ENCODE measurements at regions not wholly inside any gene's neighbourhood (a gene's known extent, or its start where the extent isn't known, plus 50 kb on each side); places are given as distances from the start of the nearest gene placed in this dataset.
A peak's percentile ranks its signal among the peaks of the same experiment; 100 is the strongest.

- peak; percentile 29 for DNase-seq (ENCODE audit: low read depth)
- TF ChIP-seq CTCF (conservative IDR thresholded peaks at IDR 0.05; ENCODE audit: control insufficient read depth, insufficient read depth, low read depth, low read length): no peak
- H3K4me3 ChIP-seq (ENCODE audit: control insufficient read depth, low read depth, low read length): no peak overlapping the region
Measured at GRCh38 chr3:113051787-113052186, 61.0 kb downstream of the GTPBP8 start.

- TF ChIP-seq CTCF (conservative IDR thresholded peaks at IDR 0.05; ENCODE audit: control insufficient read depth, insufficient read depth, low read depth, low read length): no peak
- H3K4me3 ChIP-seq (ENCODE audit: control insufficient read depth, low read depth, low read length): no peak overlapping the region
- no peak for DNase-seq (ENCODE audit: low read depth)
Measured at GRCh38 chr3:113053169-113053568, 62.4 kb downstream of the GTPBP8 start.

- H3K4me3 ChIP-seq (ENCODE audit: control insufficient read depth, low read depth, low read length): no peak overlapping the region
- peak; percentile 90 for DNase-seq (ENCODE audit: low read depth)
- peak; percentile 31 for TF ChIP-seq CTCF (conservative IDR thresholded peaks at IDR 0.05; ENCODE audit: control insufficient read depth, insufficient read depth, low read depth, low read length)
Measured at GRCh38 chr3:113054552-113054951, 63.8 kb downstream of the GTPBP8 start.

GRCh38 chr3:113055201-113055600 is 64.4 kb downstream of the GTPBP8 start:
- DNase-seq (ENCODE audit: low read depth): no peak
- TF ChIP-seq CTCF (conservative IDR thresholded peaks at IDR 0.05; ENCODE audit: control insufficient read depth, insufficient read depth, low read depth, low read length): no peak
- no peak overlapping the region for H3K4me3 ChIP-seq (ENCODE audit: control insufficient read depth, low read depth, low read length)

GRCh38 chr3:113055961-113056360 is 65.2 kb downstream of the GTPBP8 start:
- TF ChIP-seq CTCF (conservative IDR thresholded peaks at IDR 0.05; ENCODE audit: control insufficient read depth, insufficient read depth, low read depth, low read length): no peak
- H3K4me3 ChIP-seq (ENCODE audit: control insufficient read depth, low read depth, low read length): no peak overlapping the region
- peak; percentile 6 for DNase-seq (ENCODE audit: low read depth)

- no peak for DNase-seq (ENCODE audit: low read depth)
- no peak for TF ChIP-seq CTCF (conservative IDR thresholded peaks at IDR 0.05; ENCODE audit: control insufficient read depth, insufficient read depth, low read depth, low read length)
- no peak overlapping the region for H3K4me3 ChIP-seq (ENCODE audit: control insufficient read depth, low read depth, low read length)
Measured at GRCh38 chr3:113057117-113057516, 66.3 kb downstream of the GTPBP8 start.

- TF ChIP-seq CTCF (conservative IDR thresholded peaks at IDR 0.05; ENCODE audit: control insufficient read depth, insufficient read depth, low read depth, low read length): no peak
- no peak for DNase-seq (ENCODE audit: low read depth)
- H3K4me3 ChIP-seq (ENCODE audit: control insufficient read depth, low read depth, low read length): no peak overlapping the region
Measured at GRCh38 chr3:113058188-113058587, 67.4 kb downstream of the GTPBP8 start.

Data from fibroblast of mammary gland (primary cell).